HEK293T (cell line): ENCODE measurements at regions not wholly inside any gene's neighbourhood (a gene's known extent, or its start where the extent isn't known, plus 50 kb on each side); places are given as distances from the start of the nearest gene placed in this dataset.

Experiments used
- ARNT ChIP-seq: fragments of 450-650 bp; IDR thresholded peaks from 2 replicates; pipeline ENCODE4 v1.6.1; 2017; ENCODE audit warnings: mild to moderate bottlenecking
- ELF4 ChIP-seq: fragments of 450-650 bp; IDR thresholded peaks from 2 replicates; pipeline ENCODE4 v1.6.1; 2017; ENCODE audit warnings: antibody characterized with exemption
- FOXK2 ChIP-seq: fragments of 450-650 bp; IDR thresholded peaks from 2 replicates; pipeline ENCODE4 v1.6.1; 2016; ENCODE audit warnings: mild to moderate bottlenecking
- FOXM1 ChIP-seq: fragments of 450-650 bp; IDR thresholded peaks from 2 replicates; pipeline ENCODE4 v1.6.1; 2017; ENCODE audit warnings: mild to moderate bottlenecking, borderline replicate concordance
- PKNOX1 ChIP-seq: fragments of 450-650 bp; IDR thresholded peaks from 2 replicates; pipeline ENCODE4 v1.6.1; 2016
- SP1 ChIP-seq: fragments of 450-650 bp; IDR thresholded peaks from 2 replicates; pipeline ENCODE4 v1.6.1; 2017
- SUZ12 ChIP-seq: fragments of 450-650 bp; IDR thresholded peaks from 2 replicates; pipeline ENCODE4 v1.6.1; 2016; ENCODE audit warnings: mild to moderate bottlenecking
- TARDBP ChIP-seq: fragments of 450-650 bp; IDR thresholded peaks from 2 replicates; pipeline ENCODE4 v1.6.1; 2016
- ZNF384 ChIP-seq: fragments of 450-650 bp; IDR thresholded peaks from 2 replicates; pipeline ENCODE4 v1.6.1; 2016

GRCh38 chr4:12595489-12595888, 888.7 kb downstream of the RAB28 start:
- TF ChIP-seq SUZ12 (no peak), ZNF384 (no peak), PKNOX1 (no peak), SP1 (no peak), TARDBP (no peak), ELF4 (no peak), FOXM1 (no peak), ARNT (no peak), FOXK2 (no peak)
